OCI-LY7 (cell line): ENCODE measurements at regions not wholly inside any gene's neighbourhood (a gene's known extent, or its start where the extent isn't known, plus 50 kb on each side); places are given as distances from the start of the nearest gene placed in this dataset.

ENCODE experiments used
- EZH2phosphoT487 ChIP-seq: fragments of 200-600 bp; sonication (generic); IDR thresholded peaks from 2 replicates; pipeline ENCODE4 v1.6.1; 2018; ENCODE audit warnings: low read depth, borderline replicate concordance, mild to moderate bottlenecking, mixed run types, antibody characterized with exemption, low read length, moderate library complexity, mixed read lengths
- TF ChIP-seq, protein P1 (sequence below): fragments of 200-600 bp; sonication (generic); conservative IDR thresholded peaks from 2 replicates; pipeline ENCODE4 v1.5.1; 2014; ENCODE audit warnings: mild to moderate bottlenecking, antibody characterized with exemption, low read length, moderate library complexity, mixed read lengths

DNA sequence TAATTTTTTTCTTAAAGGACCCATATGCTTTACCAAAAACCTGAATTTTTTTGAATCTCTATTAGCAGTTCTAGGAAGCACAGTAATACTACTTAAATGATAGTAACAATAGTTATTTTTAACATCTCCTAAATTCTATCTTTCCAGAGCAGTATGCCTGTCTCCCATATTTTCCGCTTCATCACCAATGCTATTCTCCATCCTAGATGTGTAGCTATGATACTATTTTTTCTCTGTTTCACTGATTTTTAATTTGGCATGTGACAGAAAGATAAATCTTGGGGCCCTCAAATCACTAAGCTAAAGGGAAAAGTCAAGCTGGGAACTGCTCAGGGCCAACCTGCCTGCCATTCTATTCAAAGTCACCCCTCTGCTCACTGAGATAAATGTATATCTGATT is 102.3 kb upstream of the HMCN1 start:
- TF ChIP-seq, protein P1, sequence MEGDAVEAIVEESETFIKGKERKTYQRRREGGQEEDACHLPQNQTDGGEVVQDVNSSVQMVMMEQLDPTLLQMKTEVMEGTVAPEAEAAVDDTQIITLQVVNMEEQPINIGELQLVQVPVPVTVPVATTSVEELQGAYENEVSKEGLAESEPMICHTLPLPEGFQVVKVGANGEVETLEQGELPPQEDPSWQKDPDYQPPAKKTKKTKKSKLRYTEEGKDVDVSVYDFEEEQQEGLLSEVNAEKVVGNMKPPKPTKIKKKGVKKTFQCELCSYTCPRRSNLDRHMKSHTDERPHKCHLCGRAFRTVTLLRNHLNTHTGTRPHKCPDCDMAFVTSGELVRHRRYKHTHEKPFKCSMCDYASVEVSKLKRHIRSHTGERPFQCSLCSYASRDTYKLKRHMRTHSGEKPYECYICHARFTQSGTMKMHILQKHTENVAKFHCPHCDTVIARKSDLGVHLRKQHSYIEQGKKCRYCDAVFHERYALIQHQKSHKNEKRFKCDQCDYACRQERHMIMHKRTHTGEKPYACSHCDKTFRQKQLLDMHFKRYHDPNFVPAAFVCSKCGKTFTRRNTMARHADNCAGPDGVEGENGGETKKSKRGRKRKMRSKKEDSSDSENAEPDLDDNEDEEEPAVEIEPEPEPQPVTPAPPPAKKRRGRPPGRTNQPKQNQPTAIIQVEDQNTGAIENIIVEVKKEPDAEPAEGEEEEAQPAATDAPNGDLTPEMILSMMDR: no peak
- no peak for TF ChIP-seq EZH2phosphoT487
